IMR-90 (cell line): ENCODE measurements at regions not wholly inside any gene's neighbourhood (a gene's known extent, or its start where the extent isn't known, plus 50 kb on each side); places are given as distances from the start of the nearest gene placed in this dataset.

Experiments used
- ATAC-seq: fragments of 200-7000 bp; cut with Tn5 transposase; 2 replicates; pipeline ENCODE4 v1.9.1; 2020; ENCODE audit warnings: low read depth, mild to moderate bottlenecking, moderate library complexity
- BruUV-seq: library from RNA; stranded (reverse); fragments of 400-500 nt; replicated peaks from 2 replicates; lab custom pipeline; 2021; lab: Mats Ljungman, UMichigan
- CTCF ChIA-PET: fragments of 300-600 bp; formaldehyde crosslinking; extraction: SDS; loops from one replicate; lab custom pipeline; 2021; ENCODE audit warnings: antibody characterized with exemption; lab: Yijun Ruan, JAX
- POLR2A ChIA-PET: fragments of 300-600 bp; sonication (Branson Sonifier 250); formaldehyde crosslinking; loops from one replicate; lab custom pipeline; 2022; ENCODE audit warnings: antibody characterized with exemption; ENCODE audit not compliant: unreplicated experiment; lab: Charles Lee
- DNase-seq: peaks from one replicate; pipeline ENCODE4 v3.0.0; 2013
- H2AFZ ChIP-seq: replicated peaks from 2 replicates; pipeline ENCODE3; 2013; ENCODE audit warnings: low read length, mild to moderate bottlenecking; ENCODE audit not compliant: poor library complexity
- H2AK5ac ChIP-seq: 2 replicates; pipeline ENCODE4 v1.6.1; 2013; ENCODE audit warnings: low read depth, low read length, inconsistent platforms
- H2AK9ac ChIP-seq: replicated peaks from 2 replicates; pipeline ENCODE3; 2013; ENCODE audit warnings: mild to moderate bottlenecking, low read depth, low read length, moderate library complexity; ENCODE audit not compliant: poor library complexity
- H2BK120ac ChIP-seq: 2 replicates; pipeline ENCODE4 v1.6.1; 2013; ENCODE audit warnings: low read depth, low read length, inconsistent platforms
- H2BK15ac ChIP-seq: 3 replicates; pipeline ENCODE4 v1.6.1; 2013; ENCODE audit warnings: low read depth, low read length, inconsistent platforms
- H2BK20ac ChIP-seq: 2 replicates; pipeline ENCODE4 v1.6.1; 2013; ENCODE audit warnings: low read depth, mild to moderate bottlenecking, inconsistent platforms, low read length, moderate library complexity
- H2BK5ac ChIP-seq: 2 replicates; pipeline ENCODE4 v1.6.1; 2013; ENCODE audit warnings: mild to moderate bottlenecking, low read depth, low read length, inconsistent platforms; ENCODE audit not compliant: poor library complexity, severe bottlenecking
- H3K14ac ChIP-seq: replicated peaks from 2 replicates; pipeline ENCODE4 v1.6.1; 2013; ENCODE audit warnings: low read depth, low read length, inconsistent platforms
- H3K18ac ChIP-seq: 2 replicates; pipeline ENCODE4 v1.6.1; 2013; ENCODE audit warnings: low read depth, low read length, control low read depth
- H3K23ac ChIP-seq: 2 replicates; pipeline ENCODE4 v1.6.1; 2013; ENCODE audit warnings: low read depth, low read length, inconsistent platforms
- H3K27ac ChIP-seq: 2 replicates; pipeline ENCODE4 v1.5.1; 2013; ENCODE audit warnings: mild to moderate bottlenecking, control low read depth, low read length; ENCODE audit not compliant: insufficient read depth
- H3K27me3 ChIP-seq: 2 replicates; pipeline ENCODE4 v1.6.1; 2013; ENCODE audit warnings: low read length; ENCODE audit not compliant: control insufficient read depth, insufficient read depth
- H3K36me3 ChIP-seq: 2 replicates; pipeline ENCODE4 v1.6.1; 2013; ENCODE audit warnings: low read length, mixed read lengths; ENCODE audit not compliant: control insufficient read depth, insufficient read depth
- H3K4ac ChIP-seq: 2 replicates; pipeline ENCODE4 v1.6.1; 2013; ENCODE audit warnings: low read depth, low read length, inconsistent platforms
- H3K4me1 ChIP-seq: 2 replicates; pipeline ENCODE4 v1.6.1; 2013; ENCODE audit warnings: low read length, mixed read lengths; ENCODE audit not compliant: control insufficient read depth, insufficient read depth
- H3K4me2 ChIP-seq: 2 replicates; pipeline ENCODE4 v1.6.1; 2013; ENCODE audit warnings: low read depth, mild to moderate bottlenecking, control low read depth, low read length, moderate library complexity
- H3K4me3 ChIP-seq: 2 replicates; pipeline ENCODE4 v1.5.1; 2013; ENCODE audit warnings: low read depth, mild to moderate bottlenecking, control low read depth, low read length, moderate library complexity; ENCODE audit not compliant: insufficient read depth
- H3K56ac ChIP-seq: 2 replicates; pipeline ENCODE4 v1.6.1; 2013; ENCODE audit warnings: low read length, inconsistent platforms; ENCODE audit not compliant: insufficient read depth; ENCODE audit errors: extremely low read depth
- H3K79me1 ChIP-seq, 2 experiments: 2 replicates each; pipeline ENCODE4 v1.6.1; 2013; ENCODE audit warnings: low read length in 2 of 2, inconsistent platforms in 1 of 2, low read depth in 1 of 2
- H3K9ac ChIP-seq: 2 replicates; pipeline ENCODE4 v1.6.1; 2013; ENCODE audit warnings: low read depth, low read length, control low read depth
- H3K9me1 ChIP-seq: 2 replicates; pipeline ENCODE4 v1.6.1; 2013; ENCODE audit warnings: low read length, inconsistent platforms; ENCODE audit not compliant: insufficient read depth
- H3K9me3 ChIP-seq: 2 replicates; pipeline ENCODE4 v1.6.1; 2013; ENCODE audit warnings: low read length; ENCODE audit not compliant: control insufficient read depth, insufficient read depth
- H4K20me1 ChIP-seq: 2 replicates; pipeline ENCODE4 v1.6.1; 2013; ENCODE audit warnings: low read length, inconsistent platforms; ENCODE audit not compliant: insufficient read depth
- H4K5ac ChIP-seq: 2 replicates; pipeline ENCODE4 v1.6.1; 2013; ENCODE audit warnings: mild to moderate bottlenecking, low read depth, low read length, control low read depth
- H4K8ac ChIP-seq, 2 experiments: 2 replicates each; pipeline ENCODE4 v1.6.1; 2013; ENCODE audit warnings: low read depth in 2 of 2, low read length in 2 of 2, control low read depth in 1 of 2, inconsistent platforms in 1 of 2
- H4K91ac ChIP-seq: 2 replicates; pipeline ENCODE4 v1.6.1; 2013; ENCODE audit warnings: low read depth, low read length, inconsistent platforms; ENCODE audit not compliant: insufficient read depth
- BHLHE40 ChIP-seq: fragments of 150-350 bp; IDR thresholded peaks from 2 replicates; pipeline ENCODE4 v1.6.1; 2016; ENCODE audit warnings: mild to moderate bottlenecking, low read depth, low read length
- CHD1 ChIP-seq: IDR thresholded peaks from 2 replicates; pipeline ENCODE4 v1.6.1; 2012; ENCODE audit warnings: low read depth, low read length, improper control_type of control experiment
- CTCF ChIP-seq: conservative IDR thresholded peaks from 2 replicates; pipeline ENCODE4 v1.5.1; 2012; ENCODE audit warnings: mild to moderate bottlenecking, low read depth, low read length, improper control_type of control experiment
- FOS ChIP-seq: fragments of 150-350 bp; IDR thresholded peaks from 2 replicates; pipeline ENCODE4 v1.6.1; 2016; ENCODE audit warnings: low read depth, low read length
- MAZ ChIP-seq: IDR thresholded peaks from 2 replicates; pipeline ENCODE4 v1.6.1; 2012; ENCODE audit warnings: low read depth, mild to moderate bottlenecking, low read length, improper control_type of control experiment, moderate library complexity, borderline replicate concordance
- MXI1 ChIP-seq: IDR thresholded peaks from 2 replicates; pipeline ENCODE4 v1.6.1; 2012; ENCODE audit warnings: low read depth, mild to moderate bottlenecking, low read length, moderate library complexity, borderline replicate concordance
- NFE2L2 ChIP-seq: fragments of 150-350 bp; IDR thresholded peaks from 2 replicates; pipeline ENCODE4 v1.6.1; 2016; ENCODE audit warnings: low read depth, mild to moderate bottlenecking, low read length
- POLR2A ChIP-seq: IDR thresholded peaks from 2 replicates; pipeline ENCODE4 v1.6.1; 2012; ENCODE audit warnings: mild to moderate bottlenecking, low read depth, low read length
- RAD21 ChIP-seq: IDR thresholded peaks from 2 replicates; pipeline ENCODE4 v1.6.1; 2012; ENCODE audit warnings: low read length, improper control_type of control experiment
- RCOR1 ChIP-seq: IDR thresholded peaks from 2 replicates; pipeline ENCODE4 v1.6.1; 2012; ENCODE audit warnings: mild to moderate bottlenecking, low read length, improper control_type of control experiment; ENCODE audit not compliant: insufficient replicate concordance
- RFX5 ChIP-seq: IDR thresholded peaks from 2 replicates; pipeline ENCODE4 v1.8.0; 2012; ENCODE audit warnings: low read depth, mild to moderate bottlenecking, low read length, moderate library complexity
- SMC3 ChIP-seq: fragments of 150-350 bp; IDR thresholded peaks from 2 replicates; pipeline ENCODE4 v1.6.1; 2016; ENCODE audit warnings: low read depth, mild to moderate bottlenecking, antibody characterized with exemption, low read length, moderate library complexity
- WGBS, 2 experiments: methylation state at CpG; one replicate each; pipeline versions ENCODE4 v1.1.5 to v1.1.7; 2013; ENCODE audit warnings: missing lambda C conversion rate in 2 of 2; ENCODE audit not compliant: insufficient read length in 1 of 2; ENCODE audit errors: extremely low coverage in 2 of 2; 5-methylcytosine and 5-hydroxymethylcytosine counted together
- dilution Hi-C: fragments of 300-500 bp; cut with HindIII; formaldehyde crosslinking; loops from one replicate; pipeline ENCODE4 v1.14.3; 2018; ENCODE audit warnings: low sequenced_read_pairs; ENCODE audit not compliant: unreplicated experiment
- in situ Hi-C: fragments of 300-500 bp; cut with MboI; formaldehyde crosslinking; loops from 3 replicates; pipeline ENCODE4 v1.14.3; 2019; ENCODE audit warnings: low sequenced_read_pairs, inconsistent platforms, mixed read lengths
- intact Hi-C: fragments of 100-400 bp; cut with micrococcal nuclease; formaldehyde crosslinking; loops from 2 replicates; pipeline ENCODE4 v1.10.0; 2022

GRCh38 chr6:112457886-112458285 is 110.8 kb downstream of the RFPL4B start:
- H3K4me1 ChIP-seq = no peaks in the 10 kb centered on the region
- no peak overlapping the region for H2BK120ac ChIP-seq
- ChIA-PET POLR2A (no interaction called here), CTCF (no interaction called here)
- H2BK5ac ChIP-seq = no peak overlapping the region
- H2AK9ac ChIP-seq = no peak overlapping the region
- H3K27me3 ChIP-seq = no peaks in the 10 kb centered on the region
- TF ChIP-seq CTCF (no peak), MXI1 (no peak), RAD21 (no peak), POLR2A (no peak), RCOR1 (no peak), SMC3 (no peak), RFX5 (no peak), CHD1 (no peak), FOS (no peak), BHLHE40 (no peak), MAZ (no peak), NFE2L2 (no peak)
- no peak overlapping the region for H2AK5ac ChIP-seq
- no peak overlapping the region for H4K91ac ChIP-seq
- no peaks in the 10 kb centered on the region for H3K9me3 ChIP-seq
- no peak overlapping the region for H4K8ac ChIP-seq
- H4K5ac ChIP-seq = no peak overlapping the region
- no peak overlapping the region for H3K9ac ChIP-seq
- dilution Hi-C loops = no loop called here
- H3K27ac ChIP-seq = no peak overlapping the region
- no peak overlapping the region for H3K4ac ChIP-seq
- no peak overlapping the region for H2BK20ac ChIP-seq
- no peak for DNase-seq
- H3K56ac ChIP-seq = no peak overlapping the region
- no peaks in the 10 kb centered on the region for H4K20me1 ChIP-seq
- no TSS peak for BruUV-seq
- H2AFZ ChIP-seq = no peak overlapping the region
- H2BK15ac ChIP-seq = no peak overlapping the region
- no peak overlapping the region for H3K14ac ChIP-seq
- H3K36me3 ChIP-seq = no peaks in the 10 kb centered on the region
- ATAC-seq = no peak
- intact Hi-C loops = no loop called here
- no peak overlapping the region for H3K18ac ChIP-seq
- H3K4me3 ChIP-seq = no peak overlapping the region
- no peaks in the 10 kb centered on the region for H3K9me1 ChIP-seq
- no peak overlapping the region for H3K23ac ChIP-seq
- no CpG with 5 or more reads among the region's 1 CpG for WGBS, 2 experiments
- H3K4me2 ChIP-seq = no peak overlapping the region
- no peaks in the 10 kb centered on the region for H3K79me1 ChIP-seq
- in situ Hi-C loops = no loop called here
